SK-N-SH treated with all-trans-retinoic acid at 6 μM for 48 hours (cell line): ENCODE measurements at regions not wholly inside any gene's neighbourhood (a gene's known extent, or its start where the extent isn't known, plus 50 kb on each side); places are given as distances from the start of the nearest gene placed in this dataset.
"Not testable (repeated sequence)": the region's sequence is repeated elsewhere in the genome, so short reads cannot be mapped to it uniquely, and the experiment has no call there.

ENCODE experiments used
- ARNTL ChIP-seq: fragments of 450-650 bp; formaldehyde crosslinking; IDR thresholded peaks from 2 replicates; pipeline ENCODE4 v1.5.0; 2020; ENCODE audit warnings: low read depth, mild to moderate bottlenecking, moderate library complexity, borderline replicate concordance
- CSDC2 ChIP-seq: fragments of 250-450 bp; sonication (Bioruptor Pico); IDR thresholded peaks from 2 replicates; pipeline ENCODE4 v1.5.0; 2020; ENCODE audit warnings: mild to moderate bottlenecking, moderate library complexity
- ESRRG ChIP-seq: fragments of 250-450 bp; sonication (Bioruptor Pico); IDR thresholded peaks from 2 replicates; pipeline ENCODE4 v1.6.1; 2021; ENCODE audit warnings: mild to moderate bottlenecking
- OSR1 ChIP-seq: fragments of 250-450 bp; sonication (Bioruptor Pico); IDR thresholded peaks from 2 replicates; pipeline ENCODE4 v1.8.0; 2022; ENCODE audit warnings: moderate library complexity, mild to moderate bottlenecking, inconsistent platforms
- PATZ1 ChIP-seq: fragments of 250-450 bp; sonication (Bioruptor Pico); IDR thresholded peaks from 2 replicates; pipeline ENCODE4 v1.8.0; 2020; ENCODE audit warnings: mild to moderate bottlenecking, moderate library complexity, borderline replicate concordance
- PPARA ChIP-seq: fragments of 250-450 bp; sonication (Bioruptor Pico); IDR thresholded peaks from 2 replicates; pipeline ENCODE4 v1.5.0; 2020; ENCODE audit warnings: mild to moderate bottlenecking, borderline replicate concordance
- SNAI2 ChIP-seq: fragments of 250-450 bp; sonication (Bioruptor Pico); IDR thresholded peaks from 2 replicates; pipeline ENCODE4 v1.5.0; 2020; ENCODE audit warnings: mild to moderate bottlenecking, moderate library complexity
- TCF4 ChIP-seq: fragments of 250-450 bp; sonication (Bioruptor Pico); IDR thresholded peaks from 2 replicates; pipeline ENCODE4 v1.8.0; 2021; ENCODE audit warnings: mild to moderate bottlenecking, moderate library complexity, borderline replicate concordance
- TSHZ2 ChIP-seq: fragments of 250-450 bp; sonication (Bioruptor Pico); IDR thresholded peaks from 2 replicates; pipeline ENCODE4 v1.5.0; 2020; ENCODE audit warnings: mild to moderate bottlenecking, moderate library complexity
- ZC3H10 ChIP-seq: fragments of 250-450 bp; sonication (Bioruptor Pico); IDR thresholded peaks from 2 replicates; pipeline ENCODE4 v1.5.1; 2021; ENCODE audit warnings: mild to moderate bottlenecking, moderate library complexity
- ZFP30 ChIP-seq: fragments of 450-650 bp; formaldehyde crosslinking; IDR thresholded peaks from 2 replicates; pipeline ENCODE4 v1.5.0; 2022; ENCODE audit warnings: mild to moderate bottlenecking, moderate library complexity

- TF ChIP-seq ZFP30 (CRISPR knock-in tag); PATZ1 (CRISPR knock-in tag); TCF4 (CRISPR knock-in tag); TSHZ2 (CRISPR knock-in tag); PPARA (CRISPR knock-in tag); SNAI2 (CRISPR knock-in tag); ARNTL (CRISPR knock-in tag); ESRRG; ZC3H10 (CRISPR knock-in tag); OSR1 (CRISPR knock-in tag); CSDC2 (CRISPR knock-in tag): not testable (repeated sequence)
These were observed 608.5 kb upstream of the SEMA6D start for GRCh38 chr15:47108800-47109199.
